ENCODE measurements at regions not wholly inside any gene's neighbourhood (a gene's known extent, or its start where the extent isn't known, plus 50 kb on each side); places are given as distances from the start of the nearest gene placed in this dataset.
"Not testable (repeated sequence)": the region's sequence is repeated elsewhere in the genome, so short reads cannot be mapped to it uniquely, and the experiment has no call there.

DNA sequence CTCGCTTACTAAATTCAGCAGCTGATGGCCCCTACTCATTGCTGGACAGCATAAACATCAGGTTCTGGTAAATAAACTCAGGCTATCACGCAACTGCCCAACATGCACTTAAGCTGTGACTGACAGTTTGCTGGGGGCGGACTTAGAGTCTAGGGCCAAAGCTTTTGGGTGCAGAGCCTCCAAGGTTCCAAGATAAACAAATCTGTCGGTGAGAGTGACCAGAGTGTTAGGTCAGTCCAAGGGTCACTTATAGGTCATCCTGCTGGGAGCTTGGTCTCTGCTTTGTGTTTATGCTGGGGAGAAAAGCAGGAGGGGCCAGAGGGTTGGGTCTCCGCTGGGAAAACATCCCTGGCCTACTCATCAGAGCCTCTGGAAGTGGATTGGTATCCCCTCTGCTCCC, 188.6 kb upstream of the GATA6 start:
- Histone ChIP-seq H3K36me3 (no peaks in the 10 kb centered on the region), H3K27ac (no peak overlapping the region), H3K27me3 (no peaks in the 10 kb centered on the region), H3K4me1 (no peaks in the 10 kb centered on the region), H3K9me3 (peaks cover 0 to 11% (median 0%) of the 10 kb centered on the region in 12 donors), H3K4me3 (no peak overlapping the region)
- DNase-seq: no peak
- intact Hi-C loops (cut with DNase I): loop anchor here in 1 of 10 donors (10.0 kb wide), 1 partner anchor 46 kb away; no protein-coding TSS in a partner anchor
- TF ChIP-seq, protein P1, sequence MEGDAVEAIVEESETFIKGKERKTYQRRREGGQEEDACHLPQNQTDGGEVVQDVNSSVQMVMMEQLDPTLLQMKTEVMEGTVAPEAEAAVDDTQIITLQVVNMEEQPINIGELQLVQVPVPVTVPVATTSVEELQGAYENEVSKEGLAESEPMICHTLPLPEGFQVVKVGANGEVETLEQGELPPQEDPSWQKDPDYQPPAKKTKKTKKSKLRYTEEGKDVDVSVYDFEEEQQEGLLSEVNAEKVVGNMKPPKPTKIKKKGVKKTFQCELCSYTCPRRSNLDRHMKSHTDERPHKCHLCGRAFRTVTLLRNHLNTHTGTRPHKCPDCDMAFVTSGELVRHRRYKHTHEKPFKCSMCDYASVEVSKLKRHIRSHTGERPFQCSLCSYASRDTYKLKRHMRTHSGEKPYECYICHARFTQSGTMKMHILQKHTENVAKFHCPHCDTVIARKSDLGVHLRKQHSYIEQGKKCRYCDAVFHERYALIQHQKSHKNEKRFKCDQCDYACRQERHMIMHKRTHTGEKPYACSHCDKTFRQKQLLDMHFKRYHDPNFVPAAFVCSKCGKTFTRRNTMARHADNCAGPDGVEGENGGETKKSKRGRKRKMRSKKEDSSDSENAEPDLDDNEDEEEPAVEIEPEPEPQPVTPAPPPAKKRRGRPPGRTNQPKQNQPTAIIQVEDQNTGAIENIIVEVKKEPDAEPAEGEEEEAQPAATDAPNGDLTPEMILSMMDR (IDR thresholded peaks at IDR 0.05): no peak
- TF ChIP-seq POLR2A (IDR thresholded peaks at IDR 0.05): no peak
- whole genome bisulfite sequencing, 4 donors: 67 to 77% (median 72%) methylated on average over 5 of the region's 5 CpGs
- ATAC-seq: no peak

DNA sequence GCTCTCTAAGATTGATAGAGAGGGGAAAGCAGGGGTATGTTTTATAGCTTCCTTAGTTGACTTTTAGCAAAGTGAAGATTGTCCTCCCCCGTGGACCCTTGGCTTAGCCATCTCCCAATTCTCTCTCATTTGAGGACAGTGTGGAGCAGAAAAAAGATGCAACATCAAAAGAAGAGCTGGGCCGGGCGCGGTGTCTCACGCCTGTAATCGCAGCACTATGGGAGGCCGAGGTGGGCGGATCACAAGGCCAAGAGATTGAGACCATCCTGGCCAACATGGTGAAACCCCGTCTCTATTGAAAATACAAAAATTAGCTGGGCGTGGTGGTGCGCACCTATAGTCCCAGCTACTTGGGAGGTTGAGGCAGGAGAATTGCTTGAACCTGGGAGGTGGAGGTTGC, 187.9 kb upstream of the GATA6 start:
- H3K4me3 ChIP-seq, DNase-seq, ATAC-seq, H3K27me3 ChIP-seq, H3K27ac ChIP-seq, H3K36me3 ChIP-seq, H3K4me1 ChIP-seq: not testable (repeated sequence)
- peaks cover 0 to 11% (median 0%) of the 10 kb centered on the region in 12 donors for H3K9me3 ChIP-seq
- WGBS, 4 donors: 85 to 88% (median 86%) methylated on average over 11 of the region's 11 CpGs
- intact Hi-C loops (cut with DNase I): loop anchor here in 1 of 10 donors (10.0 kb wide), 1 partner anchor 47 kb away; no protein-coding TSS in a partner anchor

DNA sequence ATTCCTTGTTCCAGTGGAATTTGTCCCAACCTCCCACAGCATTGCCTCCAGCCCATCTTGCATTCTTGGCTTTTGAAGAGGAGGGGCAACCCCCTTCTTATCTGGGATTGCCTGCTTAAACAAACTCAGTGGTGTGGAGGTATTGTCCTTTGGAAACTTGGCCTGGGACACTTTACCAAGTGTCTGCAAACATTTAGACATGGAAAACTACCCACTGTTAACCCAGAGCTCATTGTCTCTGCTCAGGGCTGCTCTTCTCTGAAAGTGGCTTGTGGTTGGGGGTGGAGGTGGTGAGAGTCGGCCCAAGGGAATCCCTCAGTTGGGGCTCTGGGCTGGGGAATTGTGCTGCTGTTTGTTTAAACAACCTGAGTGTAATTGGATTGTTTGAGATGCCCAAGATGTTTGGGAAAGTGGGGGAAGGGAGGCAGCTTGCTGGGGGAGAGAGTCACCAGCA, 178.3 kb upstream of the GATA6 start:
- ATAC-seq: peak in 1 of 4 donors; percentile 45
- TF ChIP-seq, protein P1 (IDR thresholded peaks at IDR 0.05): no peak
- TF ChIP-seq POLR2A (IDR thresholded peaks at IDR 0.05): no peak
- no peaks in the 10 kb centered on the region for H3K36me3 ChIP-seq
- no peaks in the 10 kb centered on the region for H3K27me3 ChIP-seq
- H3K4me3 ChIP-seq: no peak overlapping the region
- DNase-seq: no peak
- H3K27ac ChIP-seq: no peak overlapping the region
- WGBS, 4 donors: 17 to 26% (median 23%) methylated on average over 1 of the region's 1 CpG
- intact Hi-C loops (cut with DNase I): loop anchor here in 4 of 10 donors (10.0 kb wide), 5 partner anchors 294 to 474 kb away; no protein-coding TSS in a partner anchor
- H3K9me3 ChIP-seq: peaks cover 0 to 4% (median 0%) of the 10 kb centered on the region in 12 donors
- H3K4me1 ChIP-seq: peaks cover 0 to under 1% (median 0%) of the 10 kb centered on the region in 12 donors

DNA sequence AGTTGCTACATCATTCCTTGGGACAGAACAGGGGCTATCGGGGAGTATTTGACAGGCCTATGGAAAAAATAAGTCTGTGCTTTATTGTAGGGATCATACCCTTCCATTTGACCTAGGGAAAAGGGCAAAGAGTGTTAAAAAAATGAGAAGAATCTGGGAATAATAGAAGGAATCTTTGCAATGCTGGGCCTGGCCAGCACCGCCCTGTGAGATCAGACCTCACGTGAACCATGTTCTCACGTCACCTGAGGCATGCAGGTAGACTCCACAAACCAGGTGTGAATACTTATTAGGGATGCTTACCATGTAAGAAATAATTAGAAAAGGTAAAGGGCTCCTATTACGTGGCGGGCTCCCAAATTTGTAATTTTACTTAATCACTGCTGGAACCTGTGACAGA, 177.5 kb upstream of the GATA6 start:
- H3K36me3 ChIP-seq: no peaks in the 10 kb centered on the region
- ATAC-seq: no peak
- H3K9me3 ChIP-seq: peaks cover 0 to 4% (median 0%) of the 10 kb centered on the region in 12 donors
- H3K4me3 ChIP-seq: no peak overlapping the region
- TF ChIP-seq, protein P1 (IDR thresholded peaks at IDR 0.05): no peak
- TF ChIP-seq POLR2A (IDR thresholded peaks at IDR 0.05): no peak
- intact Hi-C loops (cut with DNase I): loop anchor here in 4 of 10 donors (10.0 kb wide), 5 partner anchors 293 to 473 kb away; no protein-coding TSS in a partner anchor
- H3K27me3 ChIP-seq: no peaks in the 10 kb centered on the region
- H3K27ac ChIP-seq: no peak overlapping the region
- 88 to 94% (median 93%) methylated on average over 6 of the region's 6 CpGs for WGBS, 4 donors
- DNase-seq: no peak
- H3K4me1 ChIP-seq: peaks cover 0 to 7% (median 0%) of the 10 kb centered on the region in 12 donors
